ENCODE measurements at regions not wholly inside any gene's neighbourhood (a gene's known extent, or its start where the extent isn't known, plus 50 kb on each side); places are given as distances from the start of the nearest gene placed in this dataset.

GRCh38 chr10:9668411-9668810 lies 1349.3 kb upstream of the CELF2 start:
- no peaks in the 10 kb centered on the region for H3K36me3 ChIP-seq
- H3K4me3 ChIP-seq = no peak overlapping the region
- no peaks in the 10 kb centered on the region for H3K27me3 ChIP-seq
- intact Hi-C loops (cut with DNase I) = no loop called here
- TF ChIP-seq CTCF (IDR thresholded peaks at IDR 0.05) = no peak
- H3K9me3 ChIP-seq = no peaks in the 10 kb centered on the region
- DNase-seq (no peak), ATAC-seq (no peak)
- H3K4me1 ChIP-seq = no peaks in the 10 kb centered on the region
- H3K27ac ChIP-seq = no peak overlapping the region

GRCh38 chr10:9670911-9671310 lies 1346.8 kb upstream of the CELF2 start:
- no peak for TF ChIP-seq CTCF (IDR thresholded peaks at IDR 0.05)
- ATAC-seq (no peak), DNase-seq (no peak)
- Histone ChIP-seq H3K27me3 (no peaks in the 10 kb centered on the region), H3K36me3 (no peaks in the 10 kb centered on the region), H3K9me3 (no peaks in the 10 kb centered on the region), H3K4me3 (no peak overlapping the region), H3K4me1 (no peaks in the 10 kb centered on the region), H3K27ac (no peak overlapping the region)
- intact Hi-C loops (cut with DNase I) = no loop called here

- Histone ChIP-seq H3K27ac (no peak overlapping the region), H3K4me1 (no peaks in the 10 kb centered on the region), H3K4me3 (no peak overlapping the region), H3K27me3 (no peaks in the 10 kb centered on the region), H3K36me3 (no peaks in the 10 kb centered on the region), H3K9me3 (no peaks in the 10 kb centered on the region)
- TF ChIP-seq CTCF (IDR thresholded peaks at IDR 0.05) = no peak
- intact Hi-C loops (cut with DNase I) = no loop called here
- ATAC-seq = no peak
- no peak for DNase-seq
These were observed 1336.0 kb upstream of the CELF2 start for GRCh38 chr10:9681655-9682054.

- ATAC-seq = no peak
These were observed 1334.9 kb upstream of the CELF2 start for GRCh38 chr10:9682802-9683201.

GRCh38 chr10:9684186-9684585 lies 1333.5 kb upstream of the CELF2 start:
- H3K9me3 ChIP-seq = no peaks in the 10 kb centered on the region
- H3K36me3 ChIP-seq = no peaks in the 10 kb centered on the region
- no peak for TF ChIP-seq CTCF (IDR thresholded peaks at IDR 0.05)
- no peak for ATAC-seq
- no peak for DNase-seq
- H3K4me3 ChIP-seq = no peak overlapping the region
- no peak overlapping the region for H3K27ac ChIP-seq
- intact Hi-C loops (cut with DNase I) = no loop called here
- H3K27me3 ChIP-seq = no peaks in the 10 kb centered on the region
- no peaks in the 10 kb centered on the region for H3K4me1 ChIP-seq

More at GRCh38 chr10:9682802-9683201, 1334.9 kb upstream of the CELF2 start:
- no peak for TF ChIP-seq CTCF (IDR thresholded peaks at IDR 0.05)
- Histone ChIP-seq H3K27ac (no peak overlapping the region), H3K4me3 (no peak overlapping the region), H3K9me3 (no peaks in the 10 kb centered on the region), H3K4me1 (no peaks in the 10 kb centered on the region), H3K27me3 (no peaks in the 10 kb centered on the region), H3K36me3 (no peaks in the 10 kb centered on the region)
- intact Hi-C loops (cut with DNase I) = no loop called here
- DNase-seq = no peak

- Histone ChIP-seq H3K4me3 (no peak overlapping the region), H3K36me3 (no peaks in the 10 kb centered on the region), H3K9me3 (no peaks in the 10 kb centered on the region), H3K27ac (no peak overlapping the region), H3K4me1 (no peaks in the 10 kb centered on the region), H3K27me3 (no peaks in the 10 kb centered on the region)
- TF ChIP-seq CTCF (IDR thresholded peaks at IDR 0.05) = no peak
- ATAC-seq = no peak
- intact Hi-C loops (cut with DNase I) = no loop called here
- DNase-seq = no peak
These were observed 1332.1 kb upstream of the CELF2 start for GRCh38 chr10:9685596-9685995.
